ENCODE measurements at regions not wholly inside any gene's neighbourhood (a gene's known extent, or its start where the extent isn't known, plus 50 kb on each side); places are given as distances from the start of the nearest gene placed in this dataset.
"Not testable (repeated sequence)": the region's sequence is repeated elsewhere in the genome, so short reads cannot be mapped to it uniquely, and the experiment has no call there.

GRCh38 chr7:81138870-81139269 lies 220.0 kb upstream of the SEMA3C start:
- no peak for DNase-seq (ENCODE audit: low read depth)

GRCh38 chr7:81135324-81135723 lies 216.5 kb upstream of the SEMA3C start:
- DNase-seq (ENCODE audit: low read depth): no peak

GRCh38 chr7:81128011-81128410 lies 209.2 kb upstream of the SEMA3C start:
- no peak for DNase-seq (ENCODE audit: low read depth)

- no peak for DNase-seq (ENCODE audit: low read depth)
Observed at GRCh38 chr7:81120803-81121202, 202.0 kb upstream of the SEMA3C start.

- no peak for DNase-seq (ENCODE audit: low read depth)
Observed at GRCh38 chr7:81120111-81120510, 201.3 kb upstream of the SEMA3C start.

- no peak for DNase-seq (ENCODE audit: low read depth)
Observed at GRCh38 chr7:81114633-81115032, 195.8 kb upstream of the SEMA3C start.

- no peak for DNase-seq (ENCODE audit: low read depth)
Observed at GRCh38 chr7:81112731-81113130, 193.9 kb upstream of the SEMA3C start.

- DNase-seq (ENCODE audit: low read depth): peak; percentile 33
Observed at GRCh38 chr7:81111781-81112540, 193.1 kb upstream of the SEMA3C start.

GRCh38 chr7:81111358-81111757 lies 192.5 kb upstream of the SEMA3C start:
- peak; percentile 75 for DNase-seq (ENCODE audit: low read depth)

GRCh38 chr7:81110673-81111072 lies 191.8 kb upstream of the SEMA3C start:
- DNase-seq (ENCODE audit: low read depth): no peak

- no peak for DNase-seq (ENCODE audit: low read depth)
Observed at GRCh38 chr7:81098213-81098612, 179.4 kb upstream of the SEMA3C start.

- DNase-seq (ENCODE audit: low read depth): no peak
Observed at GRCh38 chr7:81094952-81095351, 176.1 kb upstream of the SEMA3C start.

- DNase-seq (ENCODE audit: low read depth): no peak
Observed at GRCh38 chr7:81081616-81082015, 162.8 kb upstream of the SEMA3C start.

GRCh38 chr7:81080553-81080952 lies 161.7 kb upstream of the SEMA3C start:
- DNase-seq (ENCODE audit: low read depth): no peak

GRCh38 chr7:81079746-81080145 lies 160.9 kb upstream of the SEMA3C start:
- DNase-seq (ENCODE audit: low read depth): no peak

GRCh38 chr7:81075150-81075549 lies 156.3 kb upstream of the SEMA3C start:
- peak; percentile 10 for DNase-seq (ENCODE audit: low read depth)

GRCh38 chr7:81074406-81074805 lies 155.6 kb upstream of the SEMA3C start:
- no peak for DNase-seq (ENCODE audit: low read depth)

- no peak for DNase-seq (ENCODE audit: low read depth)
Observed at GRCh38 chr7:81073931-81074251, 155.0 kb upstream of the SEMA3C start.

- DNase-seq (ENCODE audit: low read depth): no peak
Observed at GRCh38 chr7:81070956-81071355, 152.1 kb upstream of the SEMA3C start.

GRCh38 chr7:81066797-81067196 lies 147.9 kb upstream of the SEMA3C start:
- no peak for DNase-seq (ENCODE audit: low read depth)

GRCh38 chr7:81064426-81064825 lies 145.6 kb upstream of the SEMA3C start:
- no peak for DNase-seq (ENCODE audit: low read depth)

GRCh38 chr7:81062755-81063154 lies 143.9 kb upstream of the SEMA3C start:
- DNase-seq (ENCODE audit: low read depth): no peak

GRCh38 chr7:81057469-81057868 lies 138.6 kb upstream of the SEMA3C start:
- DNase-seq (ENCODE audit: low read depth): not testable (repeated sequence)

GRCh38 chr7:81053623-81054022 lies 134.8 kb upstream of the SEMA3C start:
- DNase-seq (ENCODE audit: low read depth): no peak
